ENCODE measurements at regions not wholly inside any gene's neighbourhood (a gene's known extent, or its start where the extent isn't known, plus 50 kb on each side); places are given as distances from the start of the nearest gene placed in this dataset.

- TF ChIP-seq CTCF (IDR thresholded peaks at IDR 0.05): no peak
- no peak for TF ChIP-seq POLR2A (IDR thresholded peaks at IDR 0.05)
These were observed 626.6 kb upstream of the CITED2 start for GRCh38 chr6:140001005-140001404.
